ENCODE measurements at regions not wholly inside any gene's neighbourhood (a gene's known extent, or its start where the extent isn't known, plus 50 kb on each side); places are given as distances from the start of the nearest gene placed in this dataset.

GRCh38 chr3:18861137-18861536 lies 287.2 kb upstream of the KCNH8 start:
- no peak for TF ChIP-seq POLR2A (IDR thresholded peaks at IDR 0.05)
- TF ChIP-seq, protein P1, sequence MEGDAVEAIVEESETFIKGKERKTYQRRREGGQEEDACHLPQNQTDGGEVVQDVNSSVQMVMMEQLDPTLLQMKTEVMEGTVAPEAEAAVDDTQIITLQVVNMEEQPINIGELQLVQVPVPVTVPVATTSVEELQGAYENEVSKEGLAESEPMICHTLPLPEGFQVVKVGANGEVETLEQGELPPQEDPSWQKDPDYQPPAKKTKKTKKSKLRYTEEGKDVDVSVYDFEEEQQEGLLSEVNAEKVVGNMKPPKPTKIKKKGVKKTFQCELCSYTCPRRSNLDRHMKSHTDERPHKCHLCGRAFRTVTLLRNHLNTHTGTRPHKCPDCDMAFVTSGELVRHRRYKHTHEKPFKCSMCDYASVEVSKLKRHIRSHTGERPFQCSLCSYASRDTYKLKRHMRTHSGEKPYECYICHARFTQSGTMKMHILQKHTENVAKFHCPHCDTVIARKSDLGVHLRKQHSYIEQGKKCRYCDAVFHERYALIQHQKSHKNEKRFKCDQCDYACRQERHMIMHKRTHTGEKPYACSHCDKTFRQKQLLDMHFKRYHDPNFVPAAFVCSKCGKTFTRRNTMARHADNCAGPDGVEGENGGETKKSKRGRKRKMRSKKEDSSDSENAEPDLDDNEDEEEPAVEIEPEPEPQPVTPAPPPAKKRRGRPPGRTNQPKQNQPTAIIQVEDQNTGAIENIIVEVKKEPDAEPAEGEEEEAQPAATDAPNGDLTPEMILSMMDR (IDR thresholded peaks at IDR 0.05), result no peak

All from esophagus squamous epithelium (tissue), 4 donors.